Natural killer cell (primary cell): ENCODE measurements at regions not wholly inside any gene's neighbourhood (a gene's known extent, or its start where the extent isn't known, plus 50 kb on each side); places are given as distances from the start of the nearest gene placed in this dataset.

ENCODE experiments used
- ATAC-seq, 3 donors: fragments of 150-1000 bp in 2 of 3; fragments of 200-7000 bp in 1 of 3; cut with Tn5 transposase; 1 replicate in 1 of 3; 2 replicates in 2 of 3; pipeline ENCODE4 v1.10.0; 2021; ENCODE audit warnings: mild to moderate bottlenecking in 2 of 3, moderate library complexity in 2 of 3
- DNase-seq, 2 donors: peaks; one replicate each; pipeline versions ENCODE4 v3.0.0 to v3.0.0-alpha.2; 2013 to 2021; ENCODE audit warnings: mixed read lengths in 1 of 2
- H3K27ac ChIP-seq: one replicate; pipeline ENCODE4 v1.5.1; 2013; ENCODE audit warnings: mild to moderate bottlenecking, low read length
- H3K27me3 ChIP-seq: one replicate; pipeline ENCODE4 v1.6.1; 2013; ENCODE audit warnings: low read length; ENCODE audit not compliant: control insufficient read depth, insufficient read depth
- H3K36me3 ChIP-seq: one replicate; pipeline ENCODE4 v1.6.1; 2013; ENCODE audit warnings: low read length; ENCODE audit not compliant: control insufficient read depth, insufficient read depth
- H3K4me1 ChIP-seq: one replicate; pipeline ENCODE4 v1.6.1; 2013; ENCODE audit warnings: low read length; ENCODE audit not compliant: control insufficient read depth, insufficient read depth
- H3K4me3 ChIP-seq: one replicate; pipeline ENCODE4 v1.5.1; 2013; ENCODE audit warnings: low read length
- H3K9me3 ChIP-seq: one replicate; pipeline ENCODE4 v1.6.1; 2013; ENCODE audit warnings: low read length; ENCODE audit not compliant: control insufficient read depth, insufficient read depth
- H3K27ac Mint-ChIP-seq, 2 donors: one replicate each; pipeline ENCODE4 v1.8.0; 2022; ENCODE audit warnings: mild to moderate bottlenecking in 2 of 2, mixed read lengths in 2 of 2, moderate library complexity in 1 of 2
- H3K27me3 Mint-ChIP-seq, 2 donors: one replicate each; pipeline ENCODE4 v1.8.0; 2022; ENCODE audit warnings: low read depth in 2 of 2, mixed read lengths in 2 of 2
- H3K36me3 Mint-ChIP-seq: one replicate; pipeline ENCODE4 v1.8.0; 2022; ENCODE audit warnings: mixed read lengths
- H3K4me1 Mint-ChIP-seq, 2 donors: one replicate each; pipeline ENCODE4 v1.8.0; 2022; ENCODE audit warnings: mixed read lengths in 2 of 2
- H3K4me3 Mint-ChIP-seq: one replicate; pipeline ENCODE4 v1.8.0; 2022; ENCODE audit warnings: mild to moderate bottlenecking, moderate library complexity, mixed read lengths
- H3K9me3 Mint-ChIP-seq, 2 donors: one replicate each; pipeline ENCODE4 v1.8.0; 2022; ENCODE audit warnings: mixed read lengths in 2 of 2
- CTCF ChIP-seq: fragments of 200-600 bp; IDR thresholded peaks from one replicate; pipeline ENCODE4 v1.8.0; 2022; ENCODE audit warnings: antibody characterized with exemption
- WGBS: methylation state at CpG from one replicate; pipeline ENCODE4 v1.1.7; 2013; ENCODE audit warnings: missing lambda C conversion rate; ENCODE audit not compliant: insufficient coverage; 5-methylcytosine and 5-hydroxymethylcytosine counted together
- intact Hi-C: fragments of 100-400 bp; cut with micrococcal nuclease; formaldehyde crosslinking; loops from one replicate; pipeline ENCODE4 v1.14.2; 2022

- Mint-ChIP-seq H3K4me3 (no peak overlapping the region), H3K27me3 (no peaks in the 10 kb centered on the region), H3K9me3 (peaks cover 0 to 6% of the 10 kb centered on the region in 2 donors), H3K36me3 (no peaks in the 10 kb centered on the region), H3K4me1 (no peaks in the 10 kb centered on the region), H3K27ac (no peak overlapping the region)
- DNase-seq = no peak
- ATAC-seq = no peak
- Histone ChIP-seq H3K27ac (no peak overlapping the region), H3K36me3 (no peaks in the 10 kb centered on the region), H3K9me3 (no peaks in the 10 kb centered on the region), H3K4me3 (no peak overlapping the region), H3K27me3 (no peaks in the 10 kb centered on the region), H3K4me1 (no peaks in the 10 kb centered on the region)
- no peak for TF ChIP-seq CTCF
- intact Hi-C loops = no loop called here
- no CpG with 5 or more reads among the region's 1 CpG for WGBS
Observed at GRCh38 chr10:108086502-108086901, 922.0 kb upstream of the SORCS1 start.

- DNase-seq (no peak), ATAC-seq (no peak)
- H3K27me3 ChIP-seq = no peaks in the 10 kb centered on the region
- no peak overlapping the region for H3K4me3 Mint-ChIP-seq
- H3K27ac ChIP-seq = no peak overlapping the region
- intact Hi-C loops = no loop called here
- no peaks in the 10 kb centered on the region for H3K27me3 Mint-ChIP-seq
- TF ChIP-seq CTCF = no peak
- no peaks in the 10 kb centered on the region for H3K9me3 ChIP-seq
- no peak overlapping the region for H3K4me3 ChIP-seq
- H3K4me1 ChIP-seq = no peaks in the 10 kb centered on the region
- H3K36me3 Mint-ChIP-seq = no peaks in the 10 kb centered on the region
- peaks cover 4 to 13% of the 10 kb centered on the region in 2 donors for H3K9me3 Mint-ChIP-seq
- no peaks in the 10 kb centered on the region for H3K4me1 Mint-ChIP-seq
- H3K27ac Mint-ChIP-seq = no peak overlapping the region
- WGBS = no CpG with 5 or more reads among the region's 1 CpG
- H3K36me3 ChIP-seq = no peaks in the 10 kb centered on the region
Observed at GRCh38 chr10:108082596-108082995, 918.1 kb upstream of the SORCS1 start.

- H3K4me3 Mint-ChIP-seq = no peak overlapping the region
- whole genome bisulfite sequencing = no CpG with 5 or more reads among the region's 2 CpGs
- no peak overlapping the region for H3K27ac ChIP-seq
- no peak overlapping the region for H3K4me3 ChIP-seq
- no peaks in the 10 kb centered on the region for H3K27me3 ChIP-seq
- H3K27ac Mint-ChIP-seq = no peak overlapping the region
- H3K4me1 ChIP-seq = no peaks in the 10 kb centered on the region
- intact Hi-C loops = no loop called here
- H3K27me3 Mint-ChIP-seq = no peaks in the 10 kb centered on the region
- no peaks in the 10 kb centered on the region for H3K4me1 Mint-ChIP-seq
- TF ChIP-seq CTCF = no peak
- DNase-seq = no peak
- H3K36me3 Mint-ChIP-seq = no peaks in the 10 kb centered on the region
- H3K9me3 Mint-ChIP-seq = peaks cover 10 to 24% of the 10 kb centered on the region in 2 donors
- H3K9me3 ChIP-seq = no peaks in the 10 kb centered on the region
- no peaks in the 10 kb centered on the region for H3K36me3 ChIP-seq
- no peak for ATAC-seq
Observed at GRCh38 chr10:108078263-108078662, 913.8 kb upstream of the SORCS1 start.

GRCh38 chr10:108072466-108072865 lies 908.0 kb upstream of the SORCS1 start:
- no peaks in the 10 kb centered on the region for H3K4me1 Mint-ChIP-seq
- DNase-seq = no peak
- H3K27me3 Mint-ChIP-seq = no peaks in the 10 kb centered on the region
- H3K27me3 ChIP-seq = no peaks in the 10 kb centered on the region
- no peak overlapping the region for H3K27ac Mint-ChIP-seq
- no peak for ATAC-seq
- no peak overlapping the region for H3K27ac ChIP-seq
- H3K4me1 ChIP-seq = no peaks in the 10 kb centered on the region
- intact Hi-C loops = no loop called here
- H3K4me3 ChIP-seq = no peak overlapping the region
- TF ChIP-seq CTCF = no peak
- H3K4me3 Mint-ChIP-seq = no peak overlapping the region
- no peaks in the 10 kb centered on the region for H3K9me3 ChIP-seq
- H3K36me3 ChIP-seq = no peaks in the 10 kb centered on the region
- H3K9me3 Mint-ChIP-seq = peaks cover 8 to 27% of the 10 kb centered on the region in 2 donors
- 88% methylated on average over 1 of the region's 3 CpGs for WGBS
- H3K36me3 Mint-ChIP-seq = no peaks in the 10 kb centered on the region
